ENCODE measurements at regions not wholly inside any gene's neighbourhood (a gene's known extent, or its start where the extent isn't known, plus 50 kb on each side); places are given as distances from the start of the nearest gene placed in this dataset.

- TF ChIP-seq POLR2A (IDR thresholded peaks at IDR 0.05), result no peak
- TF ChIP-seq CTCF (IDR thresholded peaks at IDR 0.05), result no peak
Observed at GRCh38 chr6:170062209-170062914, 228.5 kb downstream of the DLL1 start.
